Activated T-helper 1 cell treated with anti-CD3 and anti-CD28 coated beads, Interleukin-12 subunit alpha, Interleukin-12 subunit beta, Interleukin-2, Interleukin-4 antibody, amounts not matched to agents 30 ng/mL and 10 ng/mL and 1 ng/mL, durations not matched to agents 14 hours and 24 hours and 36 hours (primary cell): ENCODE measurements at regions not wholly inside any gene's neighbourhood (a gene's known extent, or its start where the extent isn't known, plus 50 kb on each side); places are given as distances from the start of the nearest gene placed in this dataset.

Experiments used
- DNase-seq: peaks from one replicate; pipeline ENCODE4 v3.0.0; 2021; ENCODE audit warnings: low spot score
- H3K27ac Mint-ChIP-seq: one replicate; pipeline ENCODE4 v1.8.0; 2021; ENCODE audit warnings: mild to moderate bottlenecking, mixed read lengths
- H3K27me3 Mint-ChIP-seq: one replicate; pipeline ENCODE4 v1.8.0; 2022; ENCODE audit warnings: mild to moderate bottlenecking, moderate library complexity, mixed read lengths; ENCODE audit not compliant: insufficient read depth
- H3K36me3 Mint-ChIP-seq: one replicate; pipeline ENCODE4 v1.8.0; 2021; ENCODE audit warnings: low read depth, mixed read lengths
- H3K4me1 Mint-ChIP-seq: one replicate; pipeline ENCODE4 v1.8.0; 2021; ENCODE audit warnings: low read depth, mixed read lengths
- H3K4me3 Mint-ChIP-seq: one replicate; pipeline ENCODE4 v1.8.0; 2021; ENCODE audit warnings: mild to moderate bottlenecking, moderate library complexity, mixed read lengths
- H3K9me3 Mint-ChIP-seq: one replicate; pipeline ENCODE4 v1.8.0; 2021; ENCODE audit warnings: mixed read lengths
- intact Hi-C: fragments of 100-400 bp; cut with micrococcal nuclease; formaldehyde crosslinking; loops from one replicate; pipeline ENCODE4 v1.15.1; 2024

- Mint-ChIP-seq H3K9me3 (peaks cover 4% of the 10 kb centered on the region), H3K4me3 (no peak overlapping the region), H3K36me3 (peaks cover 5% of the 10 kb centered on the region), H3K27me3 (peaks cover 3% of the 10 kb centered on the region), H3K4me1 (peaks cover 38% of the 10 kb centered on the region), H3K27ac (no peak overlapping the region)
- no peak for DNase-seq
- intact Hi-C loops = no loop called here
Observed at GRCh38 chr17:69605571-69605970, 191.1 kb downstream of the MAP2K6 start.

DNA sequence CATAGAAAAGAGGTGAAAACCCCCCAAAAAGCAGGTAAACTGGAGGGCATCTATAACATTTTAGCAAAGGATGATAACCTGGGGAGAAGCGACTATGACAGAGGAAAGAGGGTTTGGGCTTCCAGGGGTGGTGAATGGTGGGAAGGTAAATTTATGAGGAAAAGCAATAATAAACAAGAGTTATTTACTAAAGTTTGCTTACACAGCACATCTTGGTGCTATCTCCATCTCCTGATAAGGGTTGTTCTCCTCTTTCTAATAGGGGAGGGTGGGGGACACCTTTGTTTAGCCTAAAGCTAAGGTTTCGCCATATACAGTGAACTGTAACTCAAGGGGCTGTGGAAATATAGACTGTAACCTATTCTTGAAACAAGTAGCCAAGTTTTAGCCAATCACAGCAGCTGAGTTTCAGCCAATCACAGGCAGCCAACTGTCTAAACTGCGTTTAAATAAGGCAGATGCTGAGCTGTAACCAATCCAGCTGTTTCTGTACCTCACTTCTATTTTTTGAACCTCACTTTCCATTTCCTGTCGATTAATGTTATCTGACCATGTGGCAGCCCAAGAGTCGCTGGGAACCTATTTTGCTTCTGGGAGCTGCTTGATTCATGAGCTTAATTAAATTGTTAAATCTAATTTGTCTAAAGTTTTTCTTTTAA lies 191.8 kb downstream of the MAP2K6 start:
- Mint-ChIP-seq H3K27ac (no peak overlapping the region), H3K4me1 (peaks cover 42% of the 10 kb centered on the region), H3K9me3 (peaks cover 5% of the 10 kb centered on the region), H3K27me3 (peaks cover 4% of the 10 kb centered on the region), H3K4me3 (no peak overlapping the region), H3K36me3 (peaks cover 5% of the 10 kb centered on the region)
- DNase-seq = no peak
- intact Hi-C loops = loop anchor here (2.0 kb wide), 1 partner anchor 539 kb away; no protein-coding TSS in a partner anchor

- H3K36me3 Mint-ChIP-seq = peaks cover 5% of the 10 kb centered on the region
- peaks cover 4% of the 10 kb centered on the region for H3K27me3 Mint-ChIP-seq
- no peak overlapping the region for H3K4me3 Mint-ChIP-seq
- H3K4me1 Mint-ChIP-seq = peaks cover 41% of the 10 kb centered on the region
- peak overlapping the region; percentile 64 for H3K27ac Mint-ChIP-seq
- intact Hi-C loops = loop anchor here (2.0 kb wide), 1 partner anchor 538 kb away; no protein-coding TSS in a partner anchor
- peaks cover 8% of the 10 kb centered on the region for H3K9me3 Mint-ChIP-seq
- DNase-seq = peak; percentile 24
Observed at GRCh38 chr17:69607162-69607834, 192.8 kb downstream of the MAP2K6 start.

- intact Hi-C loops = no loop called here
- Mint-ChIP-seq H3K36me3 (peaks cover 5% of the 10 kb centered on the region), H3K9me3 (peaks cover 8% of the 10 kb centered on the region), H3K4me3 (no peak overlapping the region), H3K27ac (no peak overlapping the region), H3K4me1 (peaks cover 32% of the 10 kb centered on the region), H3K27me3 (peaks cover 4% of the 10 kb centered on the region)
- DNase-seq = no peak
Observed at GRCh38 chr17:69608141-69608540, 193.6 kb downstream of the MAP2K6 start.

- peaks cover 8% of the 10 kb centered on the region for H3K9me3 Mint-ChIP-seq
- H3K27me3 Mint-ChIP-seq = peaks cover 4% of the 10 kb centered on the region
- intact Hi-C loops = no loop called here
- H3K27ac Mint-ChIP-seq = no peak overlapping the region
- peaks cover 30% of the 10 kb centered on the region for H3K4me1 Mint-ChIP-seq
- no peak overlapping the region for H3K4me3 Mint-ChIP-seq
- no peak for DNase-seq
- peaks cover 5% of the 10 kb centered on the region for H3K36me3 Mint-ChIP-seq
Observed at GRCh38 chr17:69608808-69609472, 194.4 kb downstream of the MAP2K6 start.

- Mint-ChIP-seq H3K4me3 (no peak overlapping the region), H3K4me1 (peaks cover 30% of the 10 kb centered on the region), H3K27me3 (peaks cover 4% of the 10 kb centered on the region), H3K36me3 (peaks cover 5% of the 10 kb centered on the region), H3K9me3 (peaks cover 8% of the 10 kb centered on the region), H3K27ac (no peak overlapping the region)
- DNase-seq = no peak
- intact Hi-C loops = no loop called here
Observed at GRCh38 chr17:69609473-69610305, 195.2 kb downstream of the MAP2K6 start.

DNA sequence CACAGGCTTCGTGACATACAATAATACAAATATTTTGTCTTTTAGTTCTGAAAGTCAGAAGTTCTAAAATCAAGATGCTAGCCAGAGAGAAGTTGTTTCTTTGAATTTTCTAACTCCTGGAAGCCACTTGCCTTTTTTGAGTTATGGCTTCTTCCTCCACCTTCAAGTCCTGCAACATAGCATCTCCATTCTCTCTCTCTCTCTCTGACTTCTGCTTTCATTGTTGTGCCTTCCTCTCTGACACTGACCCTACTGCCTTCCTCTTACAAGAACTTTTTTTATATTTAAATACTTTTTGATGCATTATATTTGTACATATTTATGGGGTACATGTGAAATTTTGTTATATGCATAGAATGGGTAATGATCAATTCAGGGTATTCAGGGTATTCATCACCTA lies 205.9 kb downstream of the MAP2K6 start:
- peaks cover 9% of the 10 kb centered on the region for H3K9me3 Mint-ChIP-seq
- H3K36me3 Mint-ChIP-seq = no peaks in the 10 kb centered on the region
- intact Hi-C loops = no loop called here
- no peak overlapping the region for H3K4me3 Mint-ChIP-seq
- no peak overlapping the region for H3K27ac Mint-ChIP-seq
- no peak for DNase-seq
- no peaks in the 10 kb centered on the region for H3K4me1 Mint-ChIP-seq
- peaks cover 2% of the 10 kb centered on the region for H3K27me3 Mint-ChIP-seq

GRCh38 chr17:69625474-69625873 lies 211.0 kb downstream of the MAP2K6 start:
- intact Hi-C loops = no loop called here
- no peak overlapping the region for H3K4me3 Mint-ChIP-seq
- no peak overlapping the region for H3K27ac Mint-ChIP-seq
- no peaks in the 10 kb centered on the region for H3K4me1 Mint-ChIP-seq
- peaks cover 2% of the 10 kb centered on the region for H3K27me3 Mint-ChIP-seq
- H3K36me3 Mint-ChIP-seq = no peaks in the 10 kb centered on the region
- DNase-seq = no peak
- peaks cover 5% of the 10 kb centered on the region for H3K9me3 Mint-ChIP-seq

- intact Hi-C loops = no loop called here
- Mint-ChIP-seq H3K4me3 (no peak overlapping the region), H3K27ac (no peak overlapping the region), H3K27me3 (no peaks in the 10 kb centered on the region), H3K4me1 (no peaks in the 10 kb centered on the region), H3K36me3 (no peaks in the 10 kb centered on the region), H3K9me3 (no peaks in the 10 kb centered on the region)
- DNase-seq = no peak
Observed at GRCh38 chr17:69630056-69630635, 215.6 kb downstream of the MAP2K6 start.

DNA sequence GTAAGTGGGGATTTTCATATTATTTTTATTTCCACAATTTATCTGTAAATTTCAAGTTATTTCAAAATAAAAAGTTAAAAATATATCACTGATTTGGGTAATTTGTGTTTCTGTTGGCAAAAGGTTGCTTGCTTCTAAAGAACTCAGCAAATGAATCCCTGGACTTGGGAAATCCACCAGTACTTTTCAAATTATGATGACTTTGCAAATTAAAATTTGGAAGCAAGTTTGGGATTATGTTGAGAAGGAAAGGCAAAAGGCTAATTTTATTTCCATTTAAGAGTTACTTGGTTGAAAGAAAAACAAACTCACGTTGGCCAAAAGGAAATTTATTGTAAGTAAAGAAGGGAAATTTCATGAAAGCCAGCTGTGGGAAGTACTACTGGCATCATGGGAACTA lies 220.3 kb downstream of the MAP2K6 start:
- Mint-ChIP-seq H3K4me1 (no peaks in the 10 kb centered on the region), H3K27me3 (no peaks in the 10 kb centered on the region), H3K36me3 (no peaks in the 10 kb centered on the region), H3K4me3 (no peak overlapping the region), H3K27ac (no peak overlapping the region), H3K9me3 (no peaks in the 10 kb centered on the region)
- no peak for DNase-seq
- intact Hi-C loops = no loop called here

DNA sequence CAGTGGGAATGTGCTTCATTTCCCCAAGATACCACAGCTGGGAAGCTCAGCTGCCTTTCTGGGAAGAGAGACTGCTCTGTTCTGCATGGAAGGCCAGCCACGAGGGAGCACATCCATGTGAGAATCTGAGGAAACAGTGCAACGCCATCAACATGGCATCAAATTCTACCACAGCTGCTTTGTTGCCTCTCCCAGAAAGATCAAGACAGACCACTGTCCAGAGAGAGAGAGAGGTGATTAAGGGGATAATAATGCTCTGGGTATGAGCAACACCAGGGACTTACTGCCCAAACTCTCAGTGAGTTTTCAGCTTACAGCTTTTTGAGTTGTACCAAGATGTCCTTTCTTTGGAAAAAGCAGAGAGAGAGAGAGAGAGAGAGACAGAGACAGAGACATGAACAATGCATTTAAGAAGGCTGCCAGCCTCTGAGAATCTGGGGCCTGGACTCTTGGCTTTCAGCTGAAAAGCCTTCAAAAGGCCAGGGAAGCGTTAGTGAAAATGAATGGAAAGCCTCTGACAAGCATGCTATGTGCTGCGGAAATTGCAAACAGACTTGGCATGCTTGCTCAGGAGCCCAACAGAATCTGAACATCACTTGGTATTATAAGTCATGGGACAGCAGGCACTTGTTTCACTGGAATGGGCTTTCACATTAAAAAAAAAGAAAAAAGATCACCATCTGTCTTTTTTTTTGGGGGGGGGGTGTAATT lies 223.1 kb downstream of the MAP2K6 start:
- Mint-ChIP-seq H3K36me3 (no peaks in the 10 kb centered on the region), H3K4me3 (no peak overlapping the region), H3K4me1 (no peaks in the 10 kb centered on the region), H3K27ac (no peak overlapping the region), H3K9me3 (no peaks in the 10 kb centered on the region), H3K27me3 (no peaks in the 10 kb centered on the region)
- intact Hi-C loops = no loop called here
- no peak for DNase-seq

DNA sequence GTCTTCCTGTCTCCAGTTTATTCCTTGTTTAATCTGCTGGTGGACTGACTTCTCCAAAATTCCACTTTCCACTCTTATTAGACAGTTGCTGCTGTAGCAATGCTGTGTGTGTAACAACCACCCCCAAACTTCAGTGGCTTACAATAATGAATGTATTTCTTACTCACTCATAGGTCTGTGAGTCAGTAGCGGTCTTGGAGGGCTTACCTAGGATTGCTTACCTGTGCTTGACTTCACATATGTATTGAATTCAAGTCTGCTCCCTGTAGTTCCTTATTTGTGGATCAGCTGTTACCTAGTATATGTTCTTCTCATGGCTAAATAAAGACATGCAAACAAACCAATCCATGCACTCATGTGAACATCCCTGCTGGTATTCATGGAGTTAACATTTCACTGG lies 224.6 kb downstream of the MAP2K6 start:
- H3K4me3 Mint-ChIP-seq = no peak overlapping the region
- no peaks in the 10 kb centered on the region for H3K9me3 Mint-ChIP-seq

More for the DNA sequence above, 224.6 kb downstream of the MAP2K6 start:
- no peaks in the 10 kb centered on the region for H3K36me3 Mint-ChIP-seq
- no peak overlapping the region for H3K27ac Mint-ChIP-seq
- no peak for DNase-seq
- no peaks in the 10 kb centered on the region for H3K4me1 Mint-ChIP-seq
- H3K27me3 Mint-ChIP-seq = no peaks in the 10 kb centered on the region
- intact Hi-C loops = no loop called here
